Activated CD4-positive, alpha-beta T cell treated with anti-CD3 and anti-CD28 coated beads, Interleukin-2, amount 50 U/mL, for 16 hours (primary cell): ENCODE measurements at regions not wholly inside any gene's neighbourhood (a gene's known extent, or its start where the extent isn't known, plus 50 kb on each side); places are given as distances from the start of the nearest gene placed in this dataset.

Experiments
- DNase-seq: peaks from one replicate; pipeline ENCODE4 v3.0.0-alpha.2; 2020

DNA sequence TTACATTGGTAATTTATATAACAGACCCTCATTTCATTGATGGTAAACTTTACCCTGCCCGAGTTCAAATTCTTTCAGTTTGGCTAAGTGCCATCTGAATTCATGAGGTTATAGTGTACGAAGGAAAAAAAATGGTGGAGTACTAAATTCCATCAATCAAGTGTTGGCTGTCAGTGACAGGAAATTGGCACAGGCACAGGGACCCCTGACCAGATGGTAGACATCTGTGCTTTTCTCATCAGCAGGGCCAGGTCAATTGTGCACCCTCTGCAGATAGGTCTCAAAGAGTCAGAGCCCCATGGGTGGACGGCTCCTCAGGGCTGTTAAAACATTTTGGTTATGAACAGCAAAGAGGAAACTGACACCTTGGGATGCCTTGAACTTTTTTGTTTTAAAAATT lies 439.2 kb downstream of the SETBP1 start:
- no peak for DNase-seq

DNA sequence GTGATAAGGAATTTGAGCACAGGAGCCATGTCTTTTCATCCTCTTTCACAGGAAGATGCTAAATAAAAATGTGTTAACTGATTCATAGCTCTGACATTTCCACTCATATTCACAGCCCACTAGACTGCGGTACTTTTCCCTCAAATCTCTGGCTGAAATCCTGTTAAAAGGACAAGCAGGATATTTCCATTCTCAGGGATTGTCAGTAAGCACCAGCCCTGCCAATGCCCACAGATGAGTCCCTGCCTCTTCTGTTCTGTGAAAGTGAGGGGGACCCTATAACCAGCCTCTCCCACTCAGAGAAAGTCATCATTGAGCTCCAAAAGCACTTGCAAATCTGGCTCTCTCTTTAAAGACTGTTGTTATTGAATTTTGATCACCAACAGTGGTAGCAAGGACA lies 440.5 kb downstream of the SETBP1 start:
- DNase-seq, result no peak

DNA sequence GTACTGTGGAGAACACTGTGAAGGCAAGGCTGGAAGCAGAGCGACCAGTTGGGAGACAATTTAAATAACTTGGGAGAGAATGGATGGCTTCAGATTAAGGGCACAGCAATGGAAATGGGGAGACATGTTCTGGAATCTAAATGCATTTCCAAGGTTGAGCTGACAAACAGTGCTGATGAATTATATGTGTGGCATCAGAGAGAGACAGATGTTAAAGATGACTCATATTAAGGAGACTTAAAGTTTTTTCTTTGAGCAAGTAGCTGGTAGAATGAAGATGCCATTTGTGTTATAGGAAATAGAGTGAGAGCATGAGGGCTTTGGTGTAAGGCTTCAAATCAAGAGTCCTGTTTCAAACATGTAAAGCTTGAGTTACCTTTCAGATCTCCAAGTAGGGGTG lies 441.8 kb downstream of the SETBP1 start:
- no peak for DNase-seq

DNA sequence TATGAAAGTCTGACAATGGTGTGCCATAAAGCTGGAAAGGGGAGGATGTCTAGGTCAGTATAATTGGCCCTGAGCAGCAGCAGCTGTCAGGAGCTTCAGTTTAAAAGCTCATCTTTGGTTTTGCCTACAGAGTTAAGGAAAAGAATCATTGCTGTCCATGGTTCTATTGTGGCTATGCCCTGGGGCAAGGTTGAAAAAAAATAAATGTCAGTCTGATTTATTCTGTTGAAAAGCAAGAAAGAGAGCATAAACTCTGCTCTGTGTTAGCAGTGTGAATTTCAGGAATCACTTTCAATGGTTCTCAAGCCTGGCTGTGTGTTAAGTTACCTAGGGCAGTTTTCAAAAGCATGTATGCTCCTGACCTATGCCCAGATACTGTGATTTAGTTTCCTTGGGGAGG lies 446.7 kb downstream of the SETBP1 start:
- no peak for DNase-seq

DNA sequence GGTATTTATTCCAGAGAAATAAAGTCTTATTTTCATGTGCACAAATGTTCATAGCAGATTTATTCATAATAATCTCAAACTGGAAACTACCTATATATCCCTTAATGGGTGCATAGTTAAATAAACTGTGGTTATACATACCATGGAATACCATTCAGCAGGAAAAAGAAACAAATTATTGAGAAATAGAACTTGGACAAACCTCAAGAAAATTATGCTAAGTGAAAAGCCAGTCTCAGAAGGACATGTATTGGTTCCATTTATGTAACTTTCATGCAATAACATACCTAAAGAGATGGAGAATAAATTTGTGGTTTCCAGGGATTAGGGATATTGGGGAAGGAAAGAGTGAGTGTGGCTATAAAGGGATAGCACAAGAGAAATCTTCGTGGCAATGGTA lies 452.6 kb downstream of the SETBP1 start:
- DNase-seq, result no peak

DNA sequence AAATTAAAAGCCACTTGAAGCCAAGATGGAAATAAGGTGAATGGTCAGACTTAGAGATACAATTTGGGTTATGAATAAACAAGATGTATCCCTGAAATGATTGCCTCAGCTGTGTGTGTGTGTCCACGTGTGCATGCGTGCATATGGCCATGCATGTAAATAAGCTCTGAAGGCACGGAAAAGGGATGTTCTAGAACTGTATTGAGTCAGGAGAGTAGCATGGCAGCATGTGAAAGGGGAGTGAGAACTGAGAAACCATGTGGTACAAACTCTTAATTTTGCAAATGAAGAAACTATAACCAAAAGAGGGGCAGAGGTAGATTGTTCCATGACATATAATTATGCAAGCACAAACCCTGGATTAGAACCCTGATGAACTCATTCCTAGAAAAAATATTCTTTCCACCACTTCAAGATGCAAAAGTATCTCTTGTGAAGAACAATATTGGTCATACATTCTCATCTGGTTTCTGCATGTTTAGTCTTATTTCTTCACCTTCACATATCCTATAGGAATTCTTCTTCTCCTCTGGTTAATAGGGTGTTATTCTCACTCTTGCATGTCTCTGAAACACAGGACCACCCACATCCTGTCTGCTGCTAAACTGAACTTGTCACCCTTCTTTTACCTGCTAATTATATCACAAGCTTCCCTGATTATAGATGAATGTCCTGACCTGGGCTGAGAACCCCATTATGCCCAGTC lies 455.8 kb downstream of the SETBP1 start:
- DNase-seq, result no peak

DNA sequence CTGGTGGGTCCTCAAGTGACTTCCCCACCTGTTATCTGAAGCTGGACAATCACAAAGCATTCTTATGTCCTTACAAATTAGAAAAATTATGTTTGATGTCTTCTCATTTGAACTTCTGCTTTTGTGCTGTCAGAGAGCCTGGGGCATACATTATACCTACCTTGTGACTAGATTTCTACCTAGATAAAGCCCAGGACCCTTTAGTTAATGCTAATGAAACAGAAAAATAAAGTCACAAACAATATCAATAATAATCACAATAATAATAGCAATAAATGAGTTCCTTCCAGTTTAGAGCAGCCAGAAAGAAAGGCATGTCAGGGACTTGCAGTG lies 456.4 kb downstream of the SETBP1 start:
- no peak for DNase-seq

DNA sequence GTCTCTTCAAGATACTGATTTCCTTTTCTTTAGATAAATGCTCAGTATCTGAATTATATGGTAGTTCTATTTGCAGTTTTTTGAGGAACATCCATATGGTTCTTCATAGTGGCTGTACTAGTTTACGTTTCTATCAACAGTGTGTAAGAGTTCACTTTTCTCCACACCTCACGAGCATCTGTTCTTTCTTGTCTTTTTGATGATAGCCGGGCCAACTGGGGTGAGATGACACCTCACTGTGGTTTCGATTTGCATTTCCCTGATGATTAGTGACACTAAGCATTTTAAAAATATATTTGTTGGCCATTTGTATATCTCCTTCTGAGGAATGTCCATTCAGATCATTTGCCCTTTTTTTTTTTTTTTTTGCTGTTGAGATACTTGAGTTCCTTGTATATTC lies 458.8 kb downstream of the SETBP1 start:
- DNase-seq, result no peak

DNA sequence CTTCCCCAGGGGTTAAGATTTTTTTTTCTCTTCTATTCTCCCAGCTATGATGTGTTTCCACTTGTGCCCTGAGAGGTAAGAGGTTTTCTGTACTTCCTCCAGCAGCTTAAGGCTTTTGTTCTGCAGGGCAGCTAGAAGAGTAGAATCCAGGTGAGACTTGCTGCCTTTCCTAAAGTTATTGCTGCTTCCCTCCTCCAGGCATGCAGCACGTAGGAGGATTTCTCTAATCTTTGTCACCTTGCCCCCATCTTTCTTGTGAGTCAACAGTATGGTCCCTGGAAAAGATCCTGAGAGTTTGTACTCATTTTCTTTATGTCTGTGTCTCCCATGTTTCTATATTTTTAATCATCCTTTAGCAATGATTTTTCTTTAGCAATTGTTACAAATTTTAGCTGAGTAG lies 462.2 kb downstream of the SETBP1 start:
- DNase-seq, result no peak

DNA sequence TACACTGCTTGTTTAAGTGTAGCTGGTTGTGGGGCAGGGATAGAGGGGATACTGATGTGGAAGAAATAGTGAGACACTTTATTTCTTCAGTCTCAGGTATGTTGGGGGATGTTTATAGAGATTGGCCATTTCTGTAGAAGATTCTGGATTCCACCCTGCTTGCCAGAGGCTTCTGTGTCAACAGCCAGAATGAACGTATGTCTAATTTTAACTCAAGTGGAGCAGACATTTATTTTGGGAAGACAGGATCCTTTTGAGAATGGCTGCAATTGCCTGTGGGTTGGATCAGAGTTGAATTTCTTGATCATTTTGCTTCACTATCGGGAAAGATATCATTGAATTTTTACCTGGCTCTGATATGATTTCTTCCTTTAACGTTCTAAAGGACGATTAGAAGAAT lies 465.6 kb upstream of the SLC14A2 start:
- DNase-seq, result no peak

DNA sequence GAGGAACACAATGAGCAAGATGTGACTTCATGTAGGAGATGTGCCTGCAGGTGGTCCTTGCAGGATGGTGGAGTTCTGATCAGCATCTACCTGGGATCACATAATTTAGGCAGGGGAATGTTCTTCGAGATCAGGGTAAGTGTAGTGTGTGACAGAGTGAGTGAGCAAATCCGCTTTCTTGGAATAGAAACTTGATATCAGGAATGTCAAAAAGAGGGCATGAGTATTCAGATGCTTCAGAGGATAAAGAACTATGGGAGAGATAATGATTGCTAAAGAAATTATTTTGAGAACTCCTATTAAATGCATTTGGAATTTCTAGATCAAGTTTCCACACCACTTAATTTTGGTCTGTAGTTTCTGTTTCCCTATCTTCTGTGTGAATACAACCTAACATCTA lies 463.6 kb upstream of the SLC14A2 start:
- DNase-seq, result no peak

DNA sequence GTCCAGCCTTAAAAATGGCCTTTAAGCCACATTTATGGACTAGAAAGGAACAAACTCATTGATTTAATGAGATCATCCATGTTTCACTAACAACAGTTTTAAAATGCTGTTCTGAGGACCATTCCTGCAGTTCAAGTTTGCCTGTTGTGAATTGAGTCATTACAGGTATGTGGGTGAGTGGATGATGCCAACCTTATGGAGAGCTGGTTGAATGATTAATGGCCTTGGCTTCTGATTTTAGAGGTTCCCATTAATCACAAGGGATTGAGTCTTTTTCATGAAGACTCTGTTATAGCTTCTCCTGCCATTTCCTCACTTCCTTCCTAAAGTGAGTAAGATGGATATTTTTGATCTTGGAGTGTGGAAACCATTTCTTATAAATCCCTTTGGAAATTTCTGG lies 459.8 kb upstream of the SLC14A2 start:
- no peak for DNase-seq

DNA sequence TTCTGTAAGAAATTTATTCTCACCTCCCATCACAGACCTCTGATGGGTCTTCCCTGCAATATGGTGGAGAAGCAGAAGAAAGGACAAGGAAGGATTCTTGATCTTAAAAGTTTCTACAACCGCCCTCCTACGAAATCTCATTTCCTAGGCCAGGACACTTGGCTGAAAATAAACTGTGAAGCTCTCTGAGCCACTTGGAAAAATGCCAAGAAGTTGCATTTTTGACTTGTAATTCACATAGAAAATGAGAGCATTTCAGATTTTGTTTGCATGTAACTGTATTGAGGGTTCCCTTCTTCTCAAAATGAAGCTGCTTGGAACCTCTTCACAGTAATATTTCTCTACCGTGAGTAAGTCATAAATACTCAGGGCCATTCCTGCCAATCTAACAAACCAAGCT lies 458.3 kb upstream of the SLC14A2 start:
- no peak for DNase-seq

DNA sequence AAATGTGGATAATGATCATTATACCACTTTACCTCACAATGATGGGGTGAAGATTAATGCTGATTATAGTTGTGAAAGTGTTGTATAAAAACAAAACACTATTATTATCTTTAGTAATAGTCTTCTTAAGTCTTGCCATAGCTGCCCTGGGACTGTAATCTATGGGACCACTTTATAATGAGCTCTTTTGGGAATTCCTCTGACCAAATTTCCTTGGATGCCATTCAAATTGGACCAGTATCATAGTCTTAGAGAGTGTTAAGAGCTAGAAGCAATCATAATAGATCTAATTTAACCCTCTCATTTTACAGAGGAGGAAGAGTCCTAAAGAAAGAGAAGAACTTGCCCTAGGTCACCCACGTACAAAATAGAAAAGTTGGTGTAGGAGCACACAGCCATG lies 457.7 kb upstream of the SLC14A2 start:
- DNase-seq, result no peak

DNA sequence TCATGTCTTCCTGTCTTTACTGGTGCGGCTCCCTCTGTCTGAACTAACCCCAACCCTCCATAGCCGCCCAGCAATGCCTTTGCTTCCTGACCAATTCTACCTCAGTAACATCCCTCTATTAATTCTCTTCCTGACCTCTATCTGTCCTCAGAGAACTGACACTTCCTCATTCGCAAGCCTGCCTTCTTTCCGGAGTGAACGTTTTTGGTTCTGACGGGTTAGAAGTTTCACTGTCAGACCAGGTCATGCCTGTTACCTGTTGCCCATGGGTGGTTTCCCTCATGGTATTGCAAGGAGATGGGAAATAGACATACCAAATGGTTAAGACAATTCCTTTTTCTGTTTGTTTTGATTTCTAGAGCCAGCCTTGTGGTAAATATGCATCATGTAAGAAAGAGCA lies 453.4 kb upstream of the SLC14A2 start:
- DNase-seq, result no peak

DNA sequence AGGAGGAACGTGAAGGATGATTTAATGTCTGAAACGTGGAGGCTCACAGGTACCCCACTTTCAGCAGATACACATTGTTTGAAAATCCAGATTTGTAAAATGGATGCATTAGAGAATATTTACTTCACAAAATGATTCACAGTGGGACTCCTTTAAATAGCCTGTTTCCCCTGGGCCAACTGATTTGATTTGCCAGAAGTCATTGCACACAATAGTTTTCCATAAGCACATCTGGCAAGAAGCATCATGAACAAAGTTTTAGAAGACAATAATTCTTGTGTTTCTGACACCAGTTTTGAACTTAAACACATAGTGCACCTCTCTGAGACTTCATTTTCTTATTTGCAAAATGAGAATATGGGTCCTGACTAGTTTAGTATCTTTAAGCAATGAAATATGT lies 451.4 kb upstream of the SLC14A2 start:
- DNase-seq, result no peak

DNA sequence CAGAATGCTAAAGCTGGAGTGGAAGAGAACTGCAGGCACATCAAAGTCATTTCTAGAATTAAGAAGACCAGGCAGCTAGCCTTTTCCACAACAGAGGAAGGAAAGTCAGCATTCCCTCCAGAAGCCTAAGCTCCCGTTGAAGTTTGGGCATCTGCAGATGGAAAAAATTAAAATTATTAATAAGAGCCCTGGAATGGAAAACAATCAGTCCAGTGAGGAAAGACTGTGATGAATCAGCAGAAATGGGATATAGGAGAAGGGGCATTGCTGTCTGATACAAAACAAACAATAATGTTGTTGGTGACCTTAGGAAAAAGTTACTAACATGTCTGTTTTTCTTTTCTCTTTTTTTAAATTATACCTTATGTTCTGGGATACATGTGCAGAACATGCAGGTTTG lies 450.7 kb upstream of the SLC14A2 start:
- no peak for DNase-seq

DNA sequence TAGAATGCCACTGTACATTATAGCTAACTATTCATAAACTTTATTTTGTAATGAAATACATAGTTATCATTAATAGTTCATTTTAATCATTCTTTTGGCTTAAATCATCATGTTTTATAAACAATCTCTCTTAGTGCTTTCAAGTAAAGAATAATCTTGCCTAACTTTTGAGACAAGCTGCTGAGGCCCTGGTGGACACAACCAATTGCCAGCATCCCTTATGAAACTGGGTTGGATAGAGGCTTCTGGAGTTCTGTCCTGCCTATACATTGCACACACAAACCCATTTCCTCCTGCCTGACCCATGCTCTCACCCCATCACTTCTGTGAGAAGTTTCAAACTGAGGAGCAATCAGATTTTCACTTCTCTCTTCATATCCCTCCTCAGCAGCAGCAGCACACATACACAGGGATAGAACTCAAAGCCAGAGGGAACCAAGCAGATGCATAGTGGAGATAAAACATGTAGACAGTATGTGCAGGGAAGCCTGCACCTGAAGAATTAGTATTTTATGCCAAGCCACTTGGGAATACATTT lies 450.0 kb upstream of the SLC14A2 start:
- no peak for DNase-seq

DNA sequence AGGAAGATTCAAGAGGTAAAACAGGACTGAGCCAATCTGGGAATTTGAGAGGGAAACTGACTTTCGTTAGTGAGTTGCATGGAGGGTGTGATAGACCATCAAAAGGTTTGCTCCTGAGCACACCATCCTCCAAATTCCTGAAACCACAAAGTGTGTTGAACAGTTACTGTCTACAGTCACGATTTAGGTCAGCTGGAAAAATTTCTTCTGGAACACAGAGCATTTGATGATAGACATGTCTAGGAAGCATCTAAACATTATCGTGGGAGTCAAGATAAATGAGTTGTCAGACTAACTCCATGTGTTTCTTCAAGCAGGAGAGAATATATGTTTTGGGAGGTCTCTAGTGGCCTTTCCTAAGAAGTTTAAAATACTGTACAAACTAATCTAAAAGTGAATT lies 449.4 kb upstream of the SLC14A2 start:
- DNase-seq, result no peak

DNA sequence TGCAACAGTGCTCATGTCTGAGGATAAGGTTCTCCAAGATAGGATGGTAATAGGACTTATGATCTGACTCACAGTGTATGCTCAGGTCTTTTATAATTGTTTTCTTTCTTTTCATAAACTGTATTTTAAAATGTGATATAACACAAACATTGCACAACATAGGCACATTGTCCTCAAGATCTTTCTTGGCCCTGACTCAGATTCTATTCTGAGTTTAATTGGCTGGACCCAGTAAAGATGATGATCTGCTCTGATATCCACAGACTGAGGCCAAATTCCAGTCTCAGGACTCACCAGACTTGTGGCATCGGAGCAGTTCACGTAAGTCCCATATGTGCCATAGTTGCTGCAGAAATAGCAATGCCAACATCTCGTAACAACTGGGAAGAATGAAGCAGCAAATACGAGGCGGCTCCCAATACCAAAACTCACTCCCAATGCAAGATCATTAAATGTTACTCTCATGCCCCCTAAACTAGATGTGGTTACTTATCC lies 448.9 kb upstream of the SLC14A2 start:
- no peak for DNase-seq

DNA sequence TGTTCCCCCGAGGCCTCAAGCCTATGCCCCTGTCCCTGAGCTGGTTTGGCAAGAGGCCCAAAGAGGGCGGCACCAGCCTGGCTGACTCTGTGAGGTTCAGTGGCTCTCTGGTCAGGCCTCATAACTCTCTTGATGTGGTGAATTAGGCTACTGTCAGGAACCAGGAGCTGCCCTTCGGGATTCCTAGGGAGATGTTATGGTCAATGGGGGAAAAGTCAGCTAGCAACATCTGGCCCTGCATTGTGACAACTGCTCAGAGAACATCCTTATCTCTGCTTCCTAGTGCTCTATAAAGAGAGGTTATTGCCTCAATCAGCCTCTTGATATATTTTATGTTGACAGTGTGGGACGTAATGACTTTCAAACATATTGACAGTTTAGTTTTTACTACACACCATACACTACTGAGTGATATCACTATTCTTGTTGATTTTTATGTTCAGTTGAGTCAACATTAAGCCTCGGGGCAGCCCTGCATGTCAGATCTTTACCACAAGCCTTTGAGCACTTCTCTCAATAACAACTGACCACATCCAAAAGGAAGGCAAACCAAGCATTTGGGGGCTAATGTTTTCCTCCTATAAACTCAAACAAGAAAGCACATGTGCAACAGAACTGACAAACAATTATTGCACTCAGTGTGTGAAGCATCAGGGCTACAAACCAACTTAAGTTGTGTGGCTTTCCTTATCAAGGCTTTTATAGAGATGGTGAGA lies 448.3 kb upstream of the SLC14A2 start:
- peak; percentile 17 for DNase-seq

DNA sequence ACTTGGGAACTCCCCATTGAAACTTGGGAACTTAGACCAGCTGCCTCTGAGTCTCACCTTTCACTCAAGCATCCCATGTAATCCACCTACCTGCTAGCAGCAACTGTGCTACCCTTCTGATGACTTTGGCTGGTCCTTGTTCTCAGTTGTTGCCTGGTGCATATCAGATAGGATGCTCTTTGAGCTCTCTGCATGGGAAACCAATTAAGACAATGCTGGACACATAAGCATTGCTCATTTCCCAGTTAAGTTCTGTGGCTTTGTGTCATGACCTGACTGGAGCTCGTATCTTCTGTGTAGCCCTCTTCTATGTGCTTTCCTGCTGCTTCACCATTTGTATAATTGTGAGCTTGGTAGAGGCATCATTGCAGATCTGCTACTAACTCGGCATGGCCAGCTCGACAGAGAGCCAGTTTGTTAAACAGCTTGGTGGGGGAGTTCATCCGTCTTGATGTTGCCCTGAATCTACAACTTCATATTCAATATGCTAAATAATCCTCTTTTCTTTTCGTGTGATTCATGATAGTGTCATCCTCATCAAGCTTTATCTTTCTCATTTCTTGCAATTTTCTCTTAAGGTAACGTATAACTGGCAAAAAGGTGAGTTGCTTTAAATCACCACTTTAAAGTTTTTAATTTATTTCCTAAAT lies 447.5 kb upstream of the SLC14A2 start:
- DNase-seq, result no peak

DNA sequence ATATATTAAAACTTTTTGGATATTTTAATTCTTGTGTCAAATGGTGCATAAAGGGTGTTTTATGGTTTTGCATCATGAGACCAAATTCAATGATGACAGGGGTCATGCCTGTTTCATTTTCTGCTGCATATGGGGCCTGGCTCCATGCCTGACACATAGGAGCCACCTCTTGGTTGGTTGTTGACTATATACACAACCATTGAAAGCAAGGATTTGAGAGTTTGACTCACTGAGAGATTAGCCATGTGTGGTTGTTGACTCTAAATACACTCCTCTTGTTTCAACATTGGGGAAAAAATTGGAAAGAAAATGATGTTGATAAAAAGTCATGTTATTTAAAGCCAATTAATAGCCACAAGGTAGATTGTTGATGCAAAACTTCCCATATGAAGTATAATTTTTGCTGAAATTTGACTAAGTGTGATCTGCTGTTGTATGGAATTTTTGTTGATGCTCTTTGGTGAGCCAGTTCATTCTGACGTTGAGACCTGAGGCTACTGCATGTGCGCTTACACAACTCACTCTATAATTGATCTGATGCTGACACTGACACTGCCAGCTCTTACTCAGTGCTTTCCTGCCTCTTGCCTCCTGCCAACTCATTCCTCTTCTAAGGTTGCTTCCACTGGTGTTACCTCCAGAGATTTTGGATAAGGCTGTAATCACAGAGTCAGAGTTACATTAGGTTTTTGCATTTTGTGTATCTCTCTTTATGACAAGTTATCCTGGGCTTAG lies 446.2 kb upstream of the SLC14A2 start:
- no peak for DNase-seq
